Occipital lobe (tissue), 1 donor: ENCODE measurements at regions not wholly inside any gene's neighbourhood (a gene's known extent, or its start where the extent isn't known, plus 50 kb on each side); places are given as distances from the start of the nearest gene placed in this dataset.
A peak's percentile ranks its signal among the peaks of the same experiment; 100 is the strongest.
"Not testable (repeated sequence)": the region's sequence is repeated elsewhere in the genome, so short reads cannot be mapped to it uniquely, and the experiment has no call there.

Experiments used
- DNase-seq: peaks from one replicate; lab custom pipeline; 2025; lab: John Stamatoyannopoulos, UW

DNA sequence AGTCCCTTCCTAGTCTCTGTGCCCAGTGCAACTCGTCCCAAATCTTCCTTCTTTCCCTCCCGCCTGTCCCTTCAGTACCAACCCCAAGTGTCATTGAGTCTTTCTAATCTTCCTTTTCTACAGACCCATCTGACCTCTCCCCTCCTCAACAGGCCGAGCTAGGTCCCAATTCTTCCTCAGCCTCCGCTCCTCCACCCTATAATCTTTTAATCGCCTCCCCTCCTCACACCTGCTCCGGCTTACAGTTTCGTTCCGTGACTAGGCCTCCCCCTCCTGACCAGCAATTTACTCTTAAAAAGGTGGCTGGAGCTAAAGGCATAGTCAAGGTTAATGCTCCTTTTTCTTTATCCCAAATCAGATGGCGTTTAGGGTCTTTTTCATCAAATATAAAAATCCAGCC lies 123.1 kb upstream of the MAP2 start:
- DNase-seq: not testable (repeated sequence)

- DNase-seq: no peak
Measured at GRCh38 chr2:209305026-209305425, 118.8 kb upstream of the MAP2 start.

GRCh38 chr2:209305746-209306196 lies 118.1 kb upstream of the MAP2 start:
- peak; percentile 6 for DNase-seq

DNA sequence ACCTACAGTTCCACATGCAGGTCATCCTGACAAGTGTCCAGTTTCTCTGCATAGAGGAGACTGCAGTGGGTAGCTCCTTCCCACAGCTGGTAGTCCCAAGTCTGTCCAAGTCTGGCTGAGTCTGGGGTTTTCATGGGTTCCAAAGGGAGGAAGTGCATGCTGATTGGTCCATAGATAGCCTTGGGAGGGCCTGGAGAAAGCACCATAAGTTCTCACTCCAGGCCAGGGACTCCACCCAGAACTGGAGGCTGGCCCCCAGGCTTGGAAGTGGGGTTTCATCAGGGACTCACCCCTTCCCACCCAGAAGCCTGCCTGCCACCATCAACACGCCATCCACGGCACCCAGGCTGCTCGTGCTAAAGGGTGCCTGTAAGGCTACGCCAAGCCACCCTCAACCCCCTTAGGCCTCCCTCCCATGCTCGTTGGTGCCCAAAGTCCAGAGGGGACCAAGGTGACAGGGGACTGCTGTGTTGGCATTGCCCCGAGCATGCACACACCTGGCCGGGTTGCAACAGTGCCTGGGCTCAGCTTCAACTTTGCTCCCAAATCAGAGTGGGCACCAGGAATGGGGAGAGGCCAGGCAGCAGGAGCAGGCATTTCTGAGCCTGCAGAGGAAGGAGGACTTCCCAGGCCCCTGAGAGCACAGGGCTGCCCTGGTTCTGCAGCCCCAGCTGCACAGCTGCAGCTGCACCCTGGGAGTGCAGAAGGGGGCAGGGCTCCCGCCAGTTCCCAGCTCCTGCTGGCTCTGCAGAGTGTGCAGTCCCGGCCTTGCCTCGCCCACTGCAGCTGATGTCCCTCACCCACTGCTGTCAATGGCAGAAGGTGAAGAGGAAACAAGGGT lies 116.5 kb upstream of the MAP2 start:
- DNase-seq: no peak

DNA sequence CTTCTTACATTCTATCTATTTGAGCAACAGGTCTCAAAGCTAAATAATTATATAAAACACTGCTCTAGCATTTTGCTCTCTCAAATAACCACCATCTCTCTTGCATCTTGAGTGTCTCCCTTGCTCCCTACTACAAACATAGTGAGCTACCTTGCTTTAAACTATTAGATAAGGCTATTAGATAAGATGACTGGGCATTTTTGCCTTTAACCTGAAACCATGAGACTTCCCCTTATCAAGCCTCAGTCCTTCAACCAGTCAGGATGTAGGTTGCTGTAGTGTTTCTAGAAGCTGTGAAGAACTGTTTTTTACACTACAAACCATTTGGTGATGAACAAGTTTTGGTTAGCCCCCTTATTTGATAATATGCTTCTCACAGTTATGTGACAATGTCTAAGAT lies 115.4 kb upstream of the MAP2 start:
- DNase-seq: no peak

GRCh38 chr2:209311948-209312347 lies 111.9 kb upstream of the MAP2 start:
- DNase-seq: no peak

DNA sequence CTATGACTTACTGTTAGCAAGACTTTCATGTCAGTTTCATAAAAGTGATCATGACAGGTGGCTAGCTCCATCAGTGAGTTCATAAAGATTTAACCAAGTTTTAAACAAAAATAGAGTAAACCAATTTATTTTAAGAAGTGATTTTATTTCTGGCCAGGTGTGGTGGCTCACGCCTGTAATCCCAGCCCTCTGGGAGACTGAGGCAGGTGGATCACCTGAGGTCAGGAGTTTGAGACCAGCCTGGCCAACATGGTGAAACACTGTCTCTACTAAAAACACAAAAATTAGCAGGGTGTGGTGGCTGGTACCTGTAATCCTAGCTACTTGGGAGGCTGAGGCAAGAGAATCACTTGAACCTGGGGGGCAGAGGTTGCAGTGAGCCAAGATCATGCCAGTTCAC lies 111.4 kb upstream of the MAP2 start:
- not testable (repeated sequence) for DNase-seq

GRCh38 chr2:209314653-209315052 lies 109.2 kb upstream of the MAP2 start:
- no peak for DNase-seq

DNA sequence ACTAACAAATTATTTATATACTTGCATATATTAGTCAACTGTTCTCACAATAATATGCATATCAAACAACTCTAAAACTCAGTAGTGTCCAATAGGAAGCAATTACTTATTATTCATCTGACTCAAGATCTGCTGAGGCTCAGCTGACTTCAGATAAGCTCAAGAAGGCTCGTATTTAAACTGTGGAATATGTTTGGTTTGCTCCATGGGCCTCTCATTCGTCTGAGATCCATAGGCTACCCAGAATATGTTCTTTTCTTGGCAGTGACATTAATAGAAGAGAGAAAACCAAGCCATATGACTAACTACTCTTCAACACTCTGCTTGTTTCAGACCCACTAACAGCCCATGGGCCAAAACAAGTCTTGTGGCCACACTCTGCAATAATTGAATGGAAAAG lies 107.7 kb upstream of the MAP2 start:
- DNase-seq: no peak

DNA sequence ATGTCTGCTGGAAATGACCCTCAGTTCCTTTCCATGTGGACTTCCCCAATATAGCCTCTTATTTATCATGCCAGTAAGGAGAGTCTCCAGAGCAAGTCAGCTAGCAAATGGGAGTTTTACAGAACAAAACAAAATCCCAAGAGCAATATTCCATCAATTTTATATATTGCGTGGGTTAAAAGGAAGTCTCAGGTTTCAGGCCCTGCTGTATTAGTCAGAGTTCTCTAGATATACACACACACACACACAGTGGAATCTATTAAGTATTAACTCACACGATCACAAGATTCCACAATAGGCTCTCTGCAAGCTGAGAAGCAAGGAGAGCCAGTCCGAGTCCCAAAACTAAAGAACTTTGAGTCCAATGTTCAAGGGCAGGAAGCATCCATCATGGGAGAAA lies 102.8 kb upstream of the MAP2 start:
- DNase-seq: no peak

GRCh38 chr2:209321581-209321980 lies 102.3 kb upstream of the MAP2 start:
- no peak for DNase-seq

- no peak for DNase-seq
Measured at GRCh38 chr2:209322041-209322440, 101.8 kb upstream of the MAP2 start.

GRCh38 chr2:209322905-209323512 lies 100.8 kb upstream of the MAP2 start:
- DNase-seq: no peak

DNA sequence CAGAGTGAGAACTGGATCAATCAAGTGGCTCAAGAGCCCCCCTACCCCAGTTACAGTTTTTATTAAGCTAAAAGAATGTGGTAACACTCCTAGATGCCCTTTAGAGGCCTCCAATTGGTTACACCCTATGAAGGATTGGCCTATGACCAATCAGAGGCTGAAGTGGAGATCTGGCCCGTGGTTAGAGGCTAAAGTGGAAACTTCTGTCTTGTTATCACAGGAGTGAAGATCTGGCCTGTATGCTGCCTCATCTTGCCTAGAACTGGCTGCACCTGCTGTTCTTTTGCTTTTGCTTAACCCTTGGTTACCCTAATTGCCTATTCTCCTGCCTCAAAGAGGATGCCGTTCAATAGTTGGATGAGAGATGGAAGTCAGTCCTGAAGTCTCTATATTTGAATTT lies 100.1 kb upstream of the MAP2 start:
- no peak for DNase-seq

DNA sequence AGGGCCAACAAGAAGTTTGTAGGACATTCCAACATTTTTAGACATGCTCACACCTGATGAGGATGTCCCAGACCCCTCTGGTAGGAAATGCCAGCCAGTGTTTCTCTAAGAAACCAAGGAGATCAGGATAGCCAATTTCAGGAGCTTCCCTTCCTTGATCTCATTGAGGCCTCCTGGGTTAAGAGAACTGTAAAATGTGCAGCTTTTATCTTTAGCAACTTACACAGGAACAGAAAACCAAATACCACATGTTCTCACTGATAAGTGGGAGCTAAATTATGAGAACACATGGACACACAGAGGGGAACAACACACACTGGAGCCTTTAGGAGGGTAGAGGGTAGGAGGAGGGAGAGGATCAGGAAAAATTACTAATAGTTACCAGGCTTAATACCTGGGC lies 99.6 kb upstream of the MAP2 start:
- DNase-seq: no peak

- DNase-seq: no peak
Measured at GRCh38 chr2:209331291-209331844, 92.5 kb upstream of the MAP2 start.

- DNase-seq: peak; percentile 12
Measured at GRCh38 chr2:209334188-209335017, 89.4 kb upstream of the MAP2 start.

DNA sequence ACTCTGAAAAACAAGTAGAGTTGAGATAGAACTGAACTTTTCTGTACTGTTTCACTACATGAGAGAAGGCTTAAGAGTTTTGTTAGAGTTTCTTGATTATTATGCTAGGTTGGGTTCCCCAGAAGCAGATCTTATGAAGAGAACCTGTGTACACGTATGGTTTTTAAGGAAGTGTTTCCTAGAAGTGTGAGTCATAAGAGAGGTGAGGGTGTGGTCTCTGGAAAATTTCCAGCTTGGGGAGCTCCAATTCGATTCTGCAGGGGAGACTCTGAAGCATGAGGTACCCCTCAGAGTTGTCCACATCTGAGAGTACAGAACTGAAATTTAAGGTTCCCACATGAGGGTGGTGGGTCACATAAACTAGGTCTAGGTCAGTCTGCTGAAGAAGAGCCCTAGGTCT lies 83.3 kb upstream of the MAP2 start:
- DNase-seq: no peak

- DNase-seq: no peak
Measured at GRCh38 chr2:209344349-209344748, 79.5 kb upstream of the MAP2 start.

DNA sequence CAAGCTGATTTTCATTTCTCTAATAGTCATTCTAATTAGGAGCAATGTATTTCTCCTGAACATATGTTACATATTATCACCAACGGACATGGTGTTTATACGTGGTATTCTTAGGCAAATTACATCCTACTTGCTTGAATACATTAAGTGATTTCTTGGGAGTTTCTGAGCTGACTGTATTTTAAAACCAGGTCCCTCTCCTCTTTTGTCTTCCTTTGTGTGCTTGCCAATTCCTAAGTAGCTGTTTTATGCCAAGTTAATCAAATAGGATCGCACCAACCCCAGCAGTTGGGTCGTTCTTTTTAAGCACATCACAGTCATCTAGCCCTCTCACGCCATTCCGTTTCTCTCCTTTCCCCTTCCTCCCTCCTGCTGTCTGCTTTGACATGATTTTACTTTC lies 75.4 kb upstream of the MAP2 start:
- no peak for DNase-seq

GRCh38 chr2:209351636-209352035 lies 72.2 kb upstream of the MAP2 start:
- no peak for DNase-seq

- no peak for DNase-seq
Measured at GRCh38 chr2:209358992-209359391, 64.9 kb upstream of the MAP2 start.
